PFSK-1 (cell line): ENCODE measurements at regions not wholly inside any gene's neighbourhood (a gene's known extent, or its start where the extent isn't known, plus 50 kb on each side); places are given as distances from the start of the nearest gene placed in this dataset.

ENCODE experiments used
- FOXP2 ChIP-seq: optimal IDR thresholded peaks from 2 replicates; pipeline ENCODE3; 2011; ENCODE audit warnings: borderline replicate concordance, control low read depth, inconsistent platforms; ENCODE audit not compliant: insufficient read depth; ENCODE audit errors: extremely low read length, extremely low read depth
- POLR2AphosphoS5 ChIP-seq: IDR thresholded peaks from 2 replicates; pipeline ENCODE4 v1.6.1; 2012; ENCODE audit warnings: low read depth, mild to moderate bottlenecking, control low read depth, low read length, moderate library complexity
- SIN3A ChIP-seq: IDR thresholded peaks from 2 replicates; pipeline ENCODE4 v1.6.1; 2012; ENCODE audit warnings: mild to moderate bottlenecking, low read length, moderate library complexity, borderline replicate concordance; ENCODE audit not compliant: insufficient read depth
- TAF1 ChIP-seq: IDR thresholded peaks from 2 replicates; pipeline ENCODE4 v1.6.1; 2012; ENCODE audit warnings: low read length, control low read depth, borderline replicate concordance; ENCODE audit not compliant: insufficient read depth
- TF ChIP-seq, protein P1 (sequence below), 2 experiments: IDR thresholded peaks; 2 replicates each; pipeline versions ENCODE4 v1.6.1 to v1.8.0; 2011 to 2012; ENCODE audit warnings: low read depth in 2 of 2, low read length in 2 of 2, control low read depth in 1 of 2, inconsistent platforms in 1 of 2, mild to moderate bottlenecking in 1 of 2, moderate library complexity in 1 of 2; ENCODE audit not compliant: insufficient read depth in 1 of 2

DNA sequence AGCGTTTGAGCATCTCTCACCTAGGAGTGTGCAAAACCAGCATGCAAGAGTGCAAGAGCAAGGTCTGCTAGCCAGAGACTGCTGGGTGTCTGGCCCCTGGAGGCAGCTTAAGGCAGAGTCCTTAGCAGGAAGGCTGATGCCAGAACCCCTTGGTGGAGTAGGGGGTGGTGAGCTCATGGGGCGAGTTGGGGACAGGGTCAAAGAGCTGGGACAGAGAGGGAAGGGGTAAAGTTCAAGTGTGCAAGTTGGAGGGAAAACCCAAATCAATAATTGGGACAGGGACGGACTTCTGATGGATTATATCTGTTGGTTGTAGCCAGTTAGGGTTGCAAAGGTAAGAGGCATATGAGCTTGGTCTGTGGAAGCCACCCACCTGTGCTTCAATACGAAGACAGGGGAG, 443.6 kb upstream of the CDH5 start:
- no peak for TF ChIP-seq POLR2AphosphoS5
- no peak for TF ChIP-seq SIN3A
- TF ChIP-seq TAF1 = no peak
- no peak for TF ChIP-seq FOXP2
- TF ChIP-seq, protein P1, sequence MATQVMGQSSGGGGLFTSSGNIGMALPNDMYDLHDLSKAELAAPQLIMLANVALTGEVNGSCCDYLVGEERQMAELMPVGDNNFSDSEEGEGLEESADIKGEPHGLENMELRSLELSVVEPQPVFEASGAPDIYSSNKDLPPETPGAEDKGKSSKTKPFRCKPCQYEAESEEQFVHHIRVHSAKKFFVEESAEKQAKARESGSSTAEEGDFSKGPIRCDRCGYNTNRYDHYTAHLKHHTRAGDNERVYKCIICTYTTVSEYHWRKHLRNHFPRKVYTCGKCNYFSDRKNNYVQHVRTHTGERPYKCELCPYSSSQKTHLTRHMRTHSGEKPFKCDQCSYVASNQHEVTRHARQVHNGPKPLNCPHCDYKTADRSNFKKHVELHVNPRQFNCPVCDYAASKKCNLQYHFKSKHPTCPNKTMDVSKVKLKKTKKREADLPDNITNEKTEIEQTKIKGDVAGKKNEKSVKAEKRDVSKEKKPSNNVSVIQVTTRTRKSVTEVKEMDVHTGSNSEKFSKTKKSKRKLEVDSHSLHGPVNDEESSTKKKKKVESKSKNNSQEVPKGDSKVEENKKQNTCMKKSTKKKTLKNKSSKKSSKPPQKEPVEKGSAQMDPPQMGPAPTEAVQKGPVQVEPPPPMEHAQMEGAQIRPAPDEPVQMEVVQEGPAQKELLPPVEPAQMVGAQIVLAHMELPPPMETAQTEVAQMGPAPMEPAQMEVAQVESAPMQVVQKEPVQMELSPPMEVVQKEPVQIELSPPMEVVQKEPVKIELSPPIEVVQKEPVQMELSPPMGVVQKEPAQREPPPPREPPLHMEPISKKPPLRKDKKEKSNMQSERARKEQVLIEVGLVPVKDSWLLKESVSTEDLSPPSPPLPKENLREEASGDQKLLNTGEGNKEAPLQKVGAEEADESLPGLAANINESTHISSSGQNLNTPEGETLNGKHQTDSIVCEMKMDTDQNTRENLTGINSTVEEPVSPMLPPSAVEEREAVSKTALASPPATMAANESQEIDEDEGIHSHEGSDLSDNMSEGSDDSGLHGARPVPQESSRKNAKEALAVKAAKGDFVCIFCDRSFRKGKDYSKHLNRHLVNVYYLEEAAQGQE (IDR thresholded peaks at IDR 0.05; ENCODE audit: insufficient read depth in 1 of 2, low read depth in 2 of 2, low read length in 2 of 2) = no peak

DNA sequence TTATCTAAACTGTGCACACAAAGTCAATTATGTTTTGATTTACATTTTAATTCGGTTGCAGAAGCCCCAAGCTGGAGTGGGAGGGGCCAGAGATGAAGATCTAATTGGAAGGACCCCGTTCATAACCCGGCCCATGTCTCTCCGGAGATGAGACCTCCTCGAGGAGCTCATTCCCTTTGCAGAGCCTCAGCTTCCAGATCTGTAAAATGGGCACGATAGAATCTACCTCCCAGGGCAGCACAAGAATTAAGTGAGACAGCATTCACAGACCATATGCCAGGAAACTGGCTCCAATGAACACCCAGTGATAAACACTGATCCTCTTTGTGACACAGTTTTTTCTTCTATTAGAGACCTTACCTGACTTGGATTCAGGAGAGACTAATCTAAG, 446.5 kb upstream of the CDH5 start:
- TF ChIP-seq SIN3A (no peak), FOXP2 (no peak), TAF1 (no peak), POLR2AphosphoS5 (no peak)
- TF ChIP-seq, protein P1 (IDR thresholded peaks at IDR 0.05; ENCODE audit: insufficient read depth in 1 of 2, low read depth in 2 of 2, low read length in 2 of 2) = no peak

DNA sequence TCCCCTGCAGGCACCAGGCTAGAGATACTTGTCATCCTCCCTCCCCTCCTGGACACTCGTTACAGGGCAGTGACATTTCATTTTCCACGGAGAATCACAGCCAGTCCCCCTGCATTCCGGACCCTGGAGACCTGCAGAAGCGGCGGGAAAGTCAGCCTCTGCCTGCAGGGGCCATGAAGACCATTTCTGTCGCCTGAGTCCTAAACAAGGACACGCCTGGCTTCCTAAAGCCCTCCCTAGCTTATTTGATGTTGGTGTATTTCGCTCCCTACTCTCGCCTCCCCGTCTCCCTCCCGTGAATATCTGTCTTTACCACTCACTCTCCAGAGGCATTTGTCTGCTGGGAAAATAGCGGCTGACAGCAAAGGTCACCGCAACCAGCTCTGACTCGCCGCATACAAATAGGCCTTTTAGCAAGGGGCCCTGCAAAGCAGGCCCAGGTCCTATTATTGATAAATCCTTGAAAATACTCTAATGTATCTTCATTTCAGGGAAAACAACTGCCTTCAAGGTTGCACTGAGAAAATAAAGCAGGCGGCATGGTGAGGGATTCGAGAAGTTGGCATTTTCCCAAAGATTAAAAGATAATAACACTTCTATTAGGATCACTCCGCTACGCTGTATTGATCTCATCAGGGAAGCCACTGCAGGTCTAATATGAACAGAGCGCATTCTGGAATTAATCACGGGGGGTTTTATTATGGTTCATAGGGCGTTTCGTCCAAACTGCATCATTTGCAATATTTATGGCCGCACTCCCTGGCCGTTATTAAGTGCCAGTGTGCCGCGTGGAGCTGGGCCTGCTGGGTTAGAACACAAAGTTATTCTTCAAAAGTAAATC, 447.1 kb upstream of the CDH5 start:
- no peak for TF ChIP-seq POLR2AphosphoS5
- TF ChIP-seq FOXP2 = no peak
- TF ChIP-seq, protein P1 (IDR thresholded peaks at IDR 0.05; ENCODE audit: insufficient read depth in 1 of 2, low read depth in 2 of 2, low read length in 2 of 2) = no peak
- TF ChIP-seq TAF1 = no peak
- no peak for TF ChIP-seq SIN3A

DNA sequence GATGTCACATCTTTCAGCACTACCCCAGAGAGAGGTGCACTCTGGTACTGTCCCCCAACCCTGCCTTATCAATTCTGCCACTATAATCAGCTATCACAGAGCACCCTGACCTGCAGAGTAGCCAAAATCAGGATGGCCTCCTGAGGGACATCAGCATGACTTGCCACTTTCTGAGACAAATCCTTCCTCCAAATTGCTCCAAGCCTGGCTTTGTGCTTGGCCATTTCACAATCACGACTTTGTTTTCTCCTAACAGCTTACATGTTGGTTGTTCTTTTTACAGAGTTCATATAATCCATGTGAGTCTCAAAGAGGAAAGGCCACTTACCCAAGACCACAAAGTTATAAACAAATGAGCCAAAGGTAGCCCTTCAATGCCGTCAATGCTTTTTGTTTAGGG, 449.0 kb upstream of the CDH5 start:
- TF ChIP-seq, protein P1 (IDR thresholded peaks at IDR 0.05; ENCODE audit: insufficient read depth in 1 of 2, low read depth in 2 of 2, low read length in 2 of 2) = no peak
- no peak for TF ChIP-seq SIN3A
- no peak for TF ChIP-seq FOXP2
- no peak for TF ChIP-seq TAF1
- TF ChIP-seq POLR2AphosphoS5 = no peak
